NCI-H226 (cell line): ENCODE measurements at regions not wholly inside any gene's neighbourhood (a gene's known extent, or its start where the extent isn't known, plus 50 kb on each side); places are given as distances from the start of the nearest gene placed in this dataset.
"Not testable (repeated sequence)": the region's sequence is repeated elsewhere in the genome, so short reads cannot be mapped to it uniquely, and the experiment has no call there.

Experiments
- DNase-seq: peaks from one replicate; pipeline ENCODE4 v3.0.0-alpha.2; 2015

DNA sequence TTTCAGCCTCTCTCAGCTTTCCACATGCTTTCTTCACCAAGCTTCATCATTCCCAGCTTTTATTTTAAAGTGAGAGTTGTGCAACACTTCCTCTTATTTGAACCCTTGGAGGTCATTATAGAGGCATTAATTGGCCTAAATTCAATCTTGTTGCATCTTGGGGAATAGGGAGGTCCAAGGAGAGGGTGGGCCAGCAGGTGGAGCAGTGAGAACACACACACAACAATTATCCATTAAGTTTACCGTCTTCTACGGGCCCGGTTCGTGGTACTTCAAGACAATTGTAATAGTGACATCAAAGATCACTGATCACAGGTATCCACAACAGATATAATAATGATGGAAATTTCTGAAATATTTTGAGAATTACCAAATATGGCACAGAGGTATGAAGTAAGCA is 457.2 kb upstream of the SMIM21 start:
- no peak for DNase-seq

DNA sequence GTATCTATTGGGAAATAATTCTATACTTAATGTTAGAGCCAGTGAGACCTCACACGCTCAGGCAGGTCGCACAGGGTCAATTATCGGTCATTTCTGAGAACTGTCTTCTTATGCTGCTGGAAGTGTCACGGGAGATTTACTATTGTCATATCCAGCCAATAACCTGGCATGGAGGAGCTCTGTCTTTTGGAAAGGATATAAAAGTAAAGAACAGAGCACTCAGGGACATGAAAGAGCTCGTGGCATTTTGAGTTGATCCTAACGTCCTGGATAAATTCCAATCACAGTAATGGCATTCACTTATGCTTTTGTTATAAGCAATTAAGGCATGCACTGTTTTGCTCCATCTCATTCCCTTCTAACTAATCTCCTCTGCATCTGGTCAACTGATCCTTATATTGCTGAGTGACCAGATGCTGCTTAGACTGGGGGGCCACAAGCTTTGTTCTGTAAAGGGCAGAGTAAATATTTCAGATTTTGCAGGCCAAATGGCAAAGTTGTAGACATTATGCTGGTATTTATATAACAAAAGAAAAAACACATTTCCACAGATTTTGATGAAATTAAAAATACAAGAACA is 453.5 kb upstream of the SMIM21 start:
- no peak for DNase-seq

DNA sequence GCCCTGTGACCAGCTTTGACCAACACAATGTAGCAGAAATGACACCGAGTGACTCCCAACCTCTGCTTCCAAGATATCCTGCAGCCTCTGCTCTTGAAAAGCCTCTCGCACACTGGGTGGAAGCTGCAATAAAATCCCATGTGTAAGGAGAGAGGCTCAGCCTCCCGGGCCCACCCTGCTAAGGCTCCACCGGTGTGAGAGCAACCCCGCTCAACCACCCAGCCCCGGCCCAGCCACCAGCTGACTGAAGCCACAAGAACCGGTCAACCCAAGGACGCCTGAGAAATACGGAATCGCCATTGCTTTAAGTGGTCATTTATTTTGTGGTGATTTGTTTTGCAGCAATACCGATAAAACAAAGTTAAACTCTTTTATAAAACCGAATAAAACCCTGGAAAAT is 452.8 kb upstream of the SMIM21 start:
- DNase-seq = no peak

DNA sequence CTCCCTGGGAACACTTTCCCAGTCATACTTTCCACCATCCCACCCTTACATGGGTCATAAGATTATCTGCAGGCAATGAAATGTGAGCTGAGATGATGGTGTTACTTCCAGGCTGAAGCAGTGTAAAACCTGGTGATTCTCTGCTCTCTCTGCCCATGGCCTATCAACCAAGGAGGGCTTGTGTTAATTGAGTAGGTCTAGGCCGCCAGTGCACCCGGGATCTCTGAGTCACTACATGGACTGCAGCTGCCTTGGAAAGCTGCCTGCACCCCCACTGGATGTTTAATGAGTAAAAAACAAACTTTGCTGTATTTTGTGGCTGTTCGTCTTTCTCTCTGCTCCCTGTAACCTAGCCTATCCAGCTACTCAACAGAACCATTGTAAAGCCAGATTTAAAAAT is 451.7 kb upstream of the SMIM21 start:
- no peak for DNase-seq

DNA sequence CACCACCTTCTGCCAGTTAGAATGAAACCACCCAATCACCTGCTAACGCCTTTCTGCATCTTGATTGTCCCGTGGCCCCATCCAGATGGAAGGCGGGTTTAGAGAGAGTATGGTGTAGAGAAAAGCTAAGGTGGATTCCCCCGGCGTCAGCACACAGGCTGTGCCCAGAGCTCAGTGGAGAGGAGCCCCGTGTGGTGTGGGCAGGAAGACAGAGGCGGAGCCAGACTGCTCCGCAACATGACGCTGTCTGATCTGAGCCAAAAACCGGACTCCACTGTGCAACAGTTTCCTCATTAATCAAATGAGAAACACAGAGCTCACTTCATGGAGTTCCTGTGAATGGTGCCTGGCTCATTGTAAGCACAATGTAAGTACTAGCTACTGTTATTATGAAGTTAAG is 448.1 kb upstream of the SMIM21 start:
- DNase-seq = no peak

DNA sequence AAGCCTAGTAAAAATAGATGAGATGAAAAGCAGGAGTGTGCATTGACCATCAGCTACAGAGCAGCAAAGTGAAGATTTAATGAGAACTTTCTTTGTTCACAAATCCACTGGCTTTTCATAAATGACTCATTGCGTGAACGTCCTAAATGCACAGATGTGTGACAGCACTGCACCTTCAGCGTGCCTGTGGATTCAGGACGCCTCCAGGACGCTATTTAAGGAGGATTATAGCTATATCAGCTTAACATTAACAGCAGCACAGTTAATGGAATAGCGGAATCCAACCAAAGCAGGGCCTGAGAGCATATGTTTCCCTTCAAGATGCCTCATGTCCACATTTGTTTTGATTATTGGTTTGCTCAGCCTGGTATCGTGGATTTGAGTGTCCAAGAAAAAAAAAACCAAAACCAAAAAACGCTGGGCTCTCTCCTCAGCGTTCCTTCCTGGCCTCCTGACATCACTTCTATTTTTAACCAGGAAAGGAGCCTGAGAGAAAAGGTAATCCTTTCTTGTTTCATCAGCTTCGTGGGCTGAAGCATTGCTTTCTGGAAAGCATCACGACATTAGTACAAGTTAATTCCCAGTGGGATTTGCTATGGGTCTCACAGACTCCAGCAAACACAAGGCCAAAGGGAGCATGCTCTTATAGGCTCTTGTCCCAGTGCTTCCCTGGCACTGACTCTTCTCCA is 447.0 kb upstream of the SMIM21 start:
- DNase-seq = no peak

DNA sequence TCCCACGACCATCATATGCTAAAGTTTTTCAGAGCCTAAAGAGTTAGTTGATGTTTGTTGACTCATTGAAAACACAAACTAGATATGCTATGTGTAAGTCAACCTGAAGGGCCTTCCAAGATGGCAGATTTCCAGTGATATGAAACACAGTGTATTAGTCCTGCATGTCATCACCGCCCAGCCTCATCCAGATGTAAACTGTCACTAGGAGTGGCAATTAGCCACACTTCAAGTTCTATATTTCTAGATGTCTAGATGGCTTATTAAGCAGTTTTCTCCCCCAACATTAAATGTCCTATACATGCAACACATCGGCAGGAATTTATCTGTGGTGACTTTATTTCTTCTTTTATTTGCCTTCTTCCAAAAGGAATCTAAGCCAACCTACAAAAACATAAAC is 444.1 kb upstream of the SMIM21 start:
- DNase-seq = no peak

DNA sequence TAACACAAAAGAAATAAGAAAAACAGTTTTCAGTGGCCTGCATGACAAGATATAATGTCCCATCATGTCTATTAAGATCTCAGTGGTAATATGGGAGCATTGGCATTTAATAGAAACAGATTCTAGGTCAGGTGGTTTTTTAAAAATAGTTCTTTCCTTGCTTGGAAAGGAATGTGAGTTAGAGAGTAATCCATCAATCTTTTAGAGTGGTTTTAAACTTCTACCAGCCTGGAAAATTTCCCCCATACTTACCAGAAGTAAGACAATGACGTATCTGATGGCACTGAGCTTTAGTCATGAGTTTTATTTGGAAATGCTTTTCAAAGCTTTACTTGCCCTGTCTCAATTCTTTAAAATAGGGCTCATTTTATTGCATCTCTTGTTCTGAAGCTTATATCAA is 441.7 kb upstream of the SMIM21 start:
- DNase-seq = no peak

DNA sequence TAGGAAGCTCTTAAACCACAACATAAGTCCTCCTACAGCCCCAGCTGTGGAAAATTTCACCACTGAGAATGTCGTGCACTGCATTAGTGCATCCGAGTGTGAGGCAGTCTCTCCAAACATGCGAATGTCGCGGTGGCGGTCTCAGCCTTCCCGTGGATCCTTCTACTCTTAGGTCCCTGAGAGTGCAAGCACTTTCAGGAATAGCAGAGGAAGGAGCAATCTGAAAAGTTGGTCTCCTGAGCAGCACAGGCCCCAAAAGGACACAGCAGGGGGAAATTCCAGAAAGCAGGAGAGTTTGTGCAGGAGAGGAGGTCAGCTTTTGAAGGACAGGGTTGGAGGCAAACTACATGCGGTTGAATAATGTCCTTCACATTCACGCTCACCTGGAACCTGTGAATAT is 440.5 kb upstream of the SMIM21 start:
- no peak for DNase-seq

DNA sequence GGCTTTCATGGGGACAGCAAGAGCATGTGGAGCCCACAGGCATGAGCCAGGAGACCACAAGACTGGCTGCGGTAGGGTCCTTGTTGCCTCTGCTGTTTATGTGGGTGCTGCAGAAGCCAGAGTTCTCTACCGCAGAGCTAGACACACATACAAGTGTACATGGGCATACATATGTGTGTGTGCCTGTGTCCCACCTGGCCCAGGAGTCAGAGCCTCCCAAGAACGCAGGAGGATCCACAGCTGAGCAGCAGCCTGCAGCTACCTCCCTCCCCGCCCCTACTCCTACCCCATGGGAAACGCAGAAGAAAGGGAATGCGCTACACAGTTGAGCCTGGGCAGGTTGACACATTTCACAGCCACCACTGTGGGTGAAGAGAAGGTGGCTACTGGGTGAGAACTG is 438.1 kb upstream of the SMIM21 start:
- DNase-seq = no peak

DNA sequence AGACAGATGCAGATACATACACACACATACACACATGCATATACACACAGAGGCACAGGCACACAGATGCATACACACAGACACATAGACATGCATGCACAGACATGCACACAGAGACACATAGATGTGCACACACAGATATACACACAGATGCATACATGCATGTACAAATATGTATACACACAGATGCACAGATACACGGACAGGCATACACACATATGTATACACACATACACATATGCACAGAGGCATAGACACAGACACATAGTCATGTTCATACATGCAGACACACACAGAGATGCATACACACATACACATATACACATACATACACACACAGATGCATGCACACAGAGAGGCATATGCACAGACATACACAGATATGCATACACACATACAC is 437.3 kb upstream of the SMIM21 start:
- DNase-seq = no peak

DNA sequence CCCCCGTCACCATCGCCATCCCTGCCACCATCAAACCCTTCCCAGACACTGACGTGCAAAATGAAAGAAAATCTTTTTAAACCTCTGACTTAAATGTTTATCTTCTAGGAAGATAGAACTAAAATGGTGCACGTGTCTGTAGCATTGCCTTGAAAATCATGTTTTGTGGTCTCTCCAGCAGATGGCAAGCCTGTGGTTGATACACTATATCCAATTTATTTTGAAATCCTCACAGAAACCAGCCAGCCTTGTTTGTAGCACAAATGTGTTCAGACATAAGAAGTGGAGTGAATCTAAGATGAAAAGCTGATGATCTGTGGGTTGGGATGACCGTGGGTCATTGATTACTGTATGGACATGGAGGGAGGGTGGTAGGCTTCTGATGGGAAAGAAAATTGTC is 436.2 kb upstream of the SMIM21 start:
- DNase-seq = no peak

DNA sequence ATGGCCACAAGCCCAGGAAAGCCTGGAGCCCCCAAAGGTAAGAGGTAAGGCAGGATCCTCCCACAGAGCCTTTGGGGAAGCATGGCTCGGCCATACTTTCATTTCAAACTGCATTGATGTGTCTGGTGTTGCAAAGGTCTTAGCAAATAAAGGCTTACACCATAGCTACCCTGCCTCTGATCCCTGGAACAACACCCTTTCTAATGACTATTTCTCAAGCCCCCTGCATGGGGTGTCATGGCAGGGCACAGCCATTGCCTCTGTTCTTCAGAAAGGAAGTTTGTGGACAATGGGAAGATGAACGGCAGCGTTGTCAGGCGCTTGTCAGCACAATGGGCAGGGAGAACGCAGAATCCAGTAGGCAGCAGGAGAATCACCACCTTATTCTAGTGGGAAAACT is 435.0 kb upstream of the SMIM21 start:
- no peak for DNase-seq

DNA sequence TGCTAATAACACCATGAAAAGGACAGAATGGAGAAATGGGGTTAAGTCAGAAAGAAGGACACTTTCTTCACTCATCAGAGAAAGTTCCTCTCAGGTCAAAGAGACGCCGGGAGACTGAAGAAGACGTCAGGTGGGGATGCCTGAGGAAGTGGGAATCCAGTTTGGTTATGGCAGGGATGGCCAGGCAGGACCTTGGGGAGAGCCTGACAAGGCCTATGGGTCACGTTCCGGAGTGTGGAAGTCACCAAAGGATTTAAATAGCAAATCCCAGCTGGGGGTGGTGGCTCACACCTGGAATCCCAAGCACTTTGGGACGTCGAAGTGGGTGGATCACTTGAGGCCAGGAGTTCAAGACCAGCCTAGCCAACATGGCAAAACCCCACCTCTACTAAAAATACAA is 432.7 kb upstream of the SMIM21 start:
- no peak for DNase-seq

DNA sequence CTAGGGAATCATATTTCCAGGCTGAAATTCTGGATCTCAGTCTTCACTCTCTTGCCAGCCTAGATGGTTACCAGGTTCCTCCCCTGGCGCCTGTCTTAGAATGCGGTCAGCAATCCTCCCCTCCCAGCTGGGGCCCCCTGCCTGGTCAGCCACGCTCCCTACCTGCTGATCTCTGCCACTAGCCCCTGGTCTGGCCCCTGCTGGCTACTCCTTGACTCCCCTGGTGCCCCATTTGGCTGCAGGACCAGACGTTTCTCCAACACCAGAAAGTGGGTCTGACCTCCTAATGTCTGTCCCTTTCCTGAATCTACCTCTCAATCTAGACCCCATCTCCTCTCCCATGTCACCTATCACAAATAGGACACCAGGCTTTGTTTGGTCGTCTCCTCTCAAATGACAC is 432.0 kb upstream of the SMIM21 start:
- DNase-seq = no peak

DNA sequence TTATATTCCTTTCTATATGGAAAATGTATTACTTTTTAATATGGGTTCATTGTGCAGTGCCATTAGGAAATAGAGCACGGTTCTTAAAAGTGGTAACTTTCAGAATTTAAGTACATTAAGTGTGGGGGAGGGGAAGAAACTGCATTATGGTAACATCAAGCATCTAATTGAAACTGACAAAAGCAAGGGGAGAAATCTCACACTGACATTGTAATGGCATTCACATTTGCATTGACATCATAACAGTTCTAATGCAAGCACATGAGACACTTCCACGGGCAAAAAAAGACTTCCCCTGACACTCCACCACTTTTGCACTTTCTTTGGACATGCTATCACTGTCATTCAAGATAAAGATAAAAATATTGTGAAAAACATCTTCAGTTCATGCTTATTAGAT is 431.3 kb upstream of the SMIM21 start:
- no peak for DNase-seq

DNA sequence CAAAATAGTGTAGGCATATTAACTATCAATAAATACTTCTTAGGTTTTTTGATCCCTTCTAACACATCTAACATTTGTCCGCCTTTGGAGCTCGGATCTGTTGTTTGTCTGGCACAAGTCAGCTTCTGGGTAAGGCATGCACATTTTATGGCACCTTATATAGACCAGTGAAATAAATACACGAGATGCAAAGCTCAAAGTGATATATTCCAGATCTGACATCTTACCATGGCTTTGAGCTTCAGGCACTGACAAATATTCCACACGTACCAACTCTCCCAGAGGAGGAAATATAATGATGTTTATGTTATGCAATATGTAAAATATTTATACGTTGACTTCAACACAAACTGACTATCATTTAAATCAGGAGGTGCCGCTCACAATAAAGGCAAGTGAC is 430.1 kb upstream of the SMIM21 start:
- no peak for DNase-seq

DNA sequence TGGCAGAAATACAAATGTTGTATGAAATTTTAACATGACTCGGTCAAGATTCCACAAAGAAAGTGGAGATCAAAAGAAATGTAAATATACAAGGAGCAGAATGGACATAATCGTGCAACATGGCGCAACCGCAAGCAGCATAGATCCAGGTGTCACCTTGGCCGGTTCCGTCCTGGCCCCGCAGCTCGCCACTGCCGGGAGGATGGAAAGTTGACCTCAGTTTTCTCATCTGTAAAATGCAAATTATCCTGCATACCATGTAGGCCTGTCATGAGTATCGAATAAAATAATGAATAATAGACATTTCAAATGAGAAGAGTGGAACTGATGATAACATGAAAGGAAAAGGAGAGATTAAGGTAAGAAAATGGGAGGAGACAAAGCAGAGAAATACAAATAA is 427.3 kb upstream of the SMIM21 start:
- DNase-seq = no peak

DNA sequence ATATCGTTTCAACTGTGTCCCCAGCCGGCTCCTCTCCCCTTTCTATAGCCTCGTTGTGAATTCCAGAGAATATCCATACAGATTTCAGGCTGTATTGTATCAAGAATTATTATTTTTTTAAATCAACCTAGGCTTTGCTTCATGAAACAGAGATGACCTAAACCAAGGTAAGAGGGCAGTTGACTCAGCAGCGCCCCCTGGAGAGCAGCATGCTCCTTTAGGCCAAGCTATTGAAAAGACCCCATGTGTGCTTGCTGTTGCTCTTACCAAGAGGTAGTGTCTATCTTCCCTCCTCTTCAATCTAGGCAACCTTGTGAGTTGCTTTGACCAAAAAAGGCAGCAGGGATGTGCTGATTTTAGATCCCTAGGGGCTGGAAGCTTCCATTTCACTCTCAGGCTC is 426.7 kb upstream of the SMIM21 start:
- no peak for DNase-seq

DNA sequence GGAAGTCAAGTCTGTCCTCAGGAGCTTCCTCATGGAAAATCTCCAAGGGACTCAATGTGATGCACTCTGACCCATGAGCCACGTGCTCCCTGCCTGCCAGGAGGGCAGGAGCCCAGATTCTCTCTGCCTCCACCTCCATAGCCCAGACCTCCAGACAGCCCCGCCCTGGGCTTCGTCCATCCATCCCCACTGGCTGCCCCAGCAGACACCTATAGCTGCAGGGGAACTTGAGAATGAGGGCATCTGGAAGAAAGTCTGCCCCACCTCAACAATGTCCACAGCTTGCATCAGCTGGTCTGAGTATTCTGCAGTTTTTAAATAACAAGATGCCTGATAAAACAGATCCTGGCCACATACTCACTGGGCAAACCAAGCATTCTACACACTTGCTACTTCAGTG is 418.8 kb upstream of the SMIM21 start:
- DNase-seq = no peak

DNA sequence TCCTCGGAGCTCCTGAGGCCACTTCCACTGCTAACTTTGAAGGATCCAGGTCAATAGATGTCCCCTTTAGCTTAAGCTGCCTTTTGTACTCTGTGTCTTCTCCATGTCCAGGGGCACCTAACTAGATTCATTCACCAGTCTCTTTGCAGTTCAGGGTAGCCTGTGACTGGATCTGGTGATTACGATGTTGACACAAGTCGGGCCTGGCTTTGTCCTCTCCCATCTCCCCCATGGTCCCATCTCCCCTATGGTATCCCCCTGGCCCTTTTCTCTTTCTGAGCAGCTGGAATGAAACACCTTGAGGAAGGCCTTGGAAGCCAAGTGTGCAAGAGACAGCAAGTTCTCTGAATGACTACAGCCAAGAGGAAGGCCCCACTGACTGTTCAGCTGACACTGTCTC is 417.9 kb upstream of the SMIM21 start:
- DNase-seq = no peak

DNA sequence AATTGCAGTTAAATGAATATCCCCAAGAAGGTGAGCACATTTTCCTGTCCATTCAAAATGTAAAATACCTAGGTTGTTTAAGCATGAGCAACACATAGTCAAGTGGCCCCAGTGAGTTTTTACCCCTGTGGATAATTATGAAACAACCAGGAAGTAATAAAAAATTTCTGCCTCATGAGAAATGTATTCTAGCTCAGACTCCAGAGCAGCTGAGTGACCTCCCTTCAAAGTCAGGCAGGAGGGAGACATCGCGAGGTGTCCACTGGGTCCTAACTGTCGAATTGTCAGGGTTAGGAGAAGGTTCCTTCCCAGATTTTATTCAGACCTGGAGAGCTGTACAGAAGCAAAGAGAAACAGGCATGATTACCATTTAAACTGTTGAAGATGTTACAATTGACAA is 416.6 kb upstream of the SMIM21 start:
- no peak for DNase-seq

DNA sequence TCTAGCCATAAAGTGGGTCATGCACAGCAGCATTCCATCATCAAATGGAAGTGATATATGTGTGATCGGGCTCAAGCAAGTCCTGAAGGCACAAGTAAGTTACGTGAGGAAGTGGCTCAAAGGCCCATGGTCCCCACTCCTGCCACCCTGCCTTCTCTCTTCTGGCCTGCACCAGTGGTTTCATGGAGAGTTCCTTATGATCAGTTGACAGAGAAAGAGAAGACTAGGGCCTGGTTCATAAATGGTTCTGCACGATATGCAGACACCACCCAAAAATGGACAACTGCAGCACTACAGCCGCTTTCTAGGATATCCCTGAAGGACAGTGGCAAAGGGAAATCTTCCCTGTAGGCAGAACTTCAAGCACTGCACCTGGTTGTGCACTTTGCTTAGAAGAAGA is 412.6 kb upstream of the SMIM21 start:
- DNase-seq = no peak

DNA sequence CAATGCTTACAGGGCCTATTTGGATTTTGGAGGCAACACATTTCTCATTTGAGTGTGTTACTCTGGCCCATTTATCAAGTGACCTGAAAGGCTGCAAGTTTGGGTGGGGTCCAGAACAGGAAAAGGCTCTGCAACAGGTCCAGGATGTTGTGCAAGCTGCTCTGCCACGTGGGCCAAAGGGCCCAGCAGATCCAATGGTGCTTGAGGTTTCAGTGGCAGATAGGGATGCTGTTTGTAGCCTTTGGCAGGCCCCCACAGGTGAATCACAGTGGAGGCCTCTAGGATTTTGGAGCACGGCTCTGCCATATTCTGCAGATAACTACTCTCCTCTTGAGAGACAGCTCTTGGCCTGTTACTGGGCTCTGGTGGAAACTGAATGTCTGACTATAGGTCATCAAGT is 412.2 kb upstream of the SMIM21 start:
- DNase-seq = not testable (repeated sequence)

DNA sequence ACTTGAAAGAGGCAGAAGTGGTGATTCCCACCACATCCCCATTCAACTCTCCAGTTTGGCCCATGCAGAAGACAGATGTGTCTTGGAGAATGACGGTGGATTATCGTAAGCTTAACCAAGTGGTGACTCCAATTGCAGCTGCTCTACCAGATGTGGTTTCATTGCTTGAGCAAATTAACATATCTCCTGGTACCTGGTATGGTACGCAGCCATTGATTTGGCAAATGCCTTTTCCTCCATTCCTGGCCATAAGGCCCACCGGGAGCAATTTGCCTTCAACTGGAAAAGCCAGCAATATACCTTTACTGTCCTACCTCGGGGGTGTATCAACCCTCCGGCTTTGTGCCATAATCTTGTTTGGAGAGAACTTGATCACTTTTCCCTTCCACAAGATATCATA is 411.5 kb upstream of the SMIM21 start:
- no peak for DNase-seq

DNA sequence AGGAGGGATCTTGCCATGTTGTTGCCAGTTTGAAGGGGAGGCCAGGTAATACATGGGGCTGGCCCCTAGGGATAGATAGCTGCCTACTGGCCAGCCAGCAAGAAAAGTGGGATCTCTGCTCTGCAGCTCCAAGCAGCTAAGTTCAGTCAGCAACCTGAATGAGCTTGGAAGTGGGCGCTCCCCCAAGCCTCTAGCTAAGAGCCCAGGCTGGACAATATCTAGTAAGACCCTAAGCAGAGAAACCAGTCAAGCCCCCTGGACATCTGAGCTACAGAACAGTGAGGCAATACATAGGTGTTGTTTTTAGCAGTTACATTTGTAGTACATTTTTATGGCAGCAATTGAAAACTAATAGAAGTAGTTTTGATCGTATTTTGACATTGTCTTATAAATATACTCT is 409.8 kb upstream of the SMIM21 start:
- no peak for DNase-seq
